Liver (tissue), 8 donors: ENCODE measurements at regions not wholly inside any gene's neighbourhood (a gene's known extent, or its start where the extent isn't known, plus 50 kb on each side); places are given as distances from the start of the nearest gene placed in this dataset.

Experiments used
- DNase-seq: peaks from one replicate; pipeline ENCODE4 v3.0.0-alpha.2; 2017; ENCODE audit warnings: low spot score
- H3K27ac ChIP-seq, 2 donors: one replicate each; pipeline ENCODE4 v1.7.0; 2013; ENCODE audit warnings: inconsistent platforms in 2 of 2, low read length in 2 of 2, control low read depth in 1 of 2, low read depth in 1 of 2, mild to moderate bottlenecking in 1 of 2
- H3K27me3 ChIP-seq, 4 donors: one replicate each; pipeline versions ENCODE4 v1.6.1 to v1.7.0; 2013; ENCODE audit warnings: low read length in 3 of 4, inconsistent platforms in 1 of 4, mild to moderate bottlenecking in 1 of 4, moderate library complexity in 1 of 4; ENCODE audit not compliant: control insufficient read depth in 4 of 4, insufficient read depth in 4 of 4
- H3K36me3 ChIP-seq, 4 donors: one replicate each; pipeline versions ENCODE4 v1.6.1 to v1.7.0; 2013; ENCODE audit warnings: low read length in 3 of 4, mild to moderate bottlenecking in 3 of 4, low read depth in 1 of 4, moderate library complexity in 1 of 4; ENCODE audit not compliant: control insufficient read depth in 4 of 4, insufficient read depth in 3 of 4
- H3K4me1 ChIP-seq, 4 donors: one replicate each; pipeline versions ENCODE4 v1.6.1 to v1.7.0; 2013; ENCODE audit warnings: low read length in 3 of 4, mild to moderate bottlenecking in 3 of 4, moderate library complexity in 1 of 4; ENCODE audit not compliant: control insufficient read depth in 4 of 4, insufficient read depth in 4 of 4
- H3K4me3 ChIP-seq, 3 donors: one replicate each; pipeline versions ENCODE4 v1.6.1 to v1.7.0; 2013; ENCODE audit warnings: low read length in 3 of 3, control low read depth in 1 of 3, low read depth in 1 of 3, mild to moderate bottlenecking in 1 of 3
- H3K9ac ChIP-seq, 2 donors: one replicate each; pipeline ENCODE4 v1.7.0; 2013; ENCODE audit warnings: low read length in 2 of 2, mild to moderate bottlenecking in 2 of 2, moderate library complexity in 2 of 2, control low read depth in 1 of 2, low read depth in 1 of 2
- H3K9me3 ChIP-seq, 4 donors: one replicate each; pipeline versions ENCODE4 v1.6.1 to v1.7.0; 2013; ENCODE audit warnings: low read length in 3 of 4; ENCODE audit not compliant: control insufficient read depth in 4 of 4
- ATF3 ChIP-seq: IDR thresholded peaks from 2 replicates; pipeline ENCODE4 v1.6.1; 2016; ENCODE audit warnings: antibody characterized with exemption
- EGR1 ChIP-seq, 2 donors: IDR thresholded peaks; 2 replicates each; pipeline ENCODE4 v1.6.1; 2016 to 2018; ENCODE audit warnings: antibody characterized with exemption in 2 of 2, low read depth in 2 of 2
- FOXA1 ChIP-seq: IDR thresholded peaks from 2 replicates; pipeline ENCODE4 v1.6.1; 2016; ENCODE audit warnings: antibody characterized with exemption
- FOXA2 ChIP-seq: IDR thresholded peaks from 2 replicates; pipeline ENCODE4 v1.6.1; 2016; ENCODE audit warnings: antibody characterized with exemption
- GABPA ChIP-seq, 2 donors: IDR thresholded peaks in 1 of 2; conservative IDR thresholded peaks in 1 of 2; 2 replicates each; pipeline ENCODE4 v1.6.1; 2016; ENCODE audit warnings: antibody characterized with exemption in 2 of 2, mild to moderate bottlenecking in 1 of 2, moderate library complexity in 1 of 2
- HNF4A ChIP-seq, 2 donors: conservative IDR thresholded peaks; 2 replicates each; pipeline ENCODE4 v1.6.1; 2016; ENCODE audit warnings: antibody characterized with exemption in 2 of 2, mild to moderate bottlenecking in 2 of 2
- HNF4G ChIP-seq: IDR thresholded peaks from 2 replicates; pipeline ENCODE4 v1.6.1; 2016; ENCODE audit warnings: antibody characterized with exemption
- JUND ChIP-seq, 2 donors: IDR thresholded peaks; 2 replicates each; pipeline ENCODE4 v1.6.1; 2016; ENCODE audit warnings: antibody characterized with exemption in 2 of 2
- NR2F2 ChIP-seq: IDR thresholded peaks from 2 replicates; pipeline ENCODE4 v1.6.1; 2016; ENCODE audit warnings: antibody characterized with exemption
- RAD21 ChIP-seq, 2 donors: IDR thresholded peaks; 2 replicates each; pipeline ENCODE4 v1.6.1; 2016; ENCODE audit warnings: antibody characterized with exemption in 2 of 2, mild to moderate bottlenecking in 2 of 2
- REST ChIP-seq: IDR thresholded peaks from 2 replicates; pipeline ENCODE4 v1.6.1; 2016; ENCODE audit warnings: antibody characterized with exemption, mild to moderate bottlenecking
- SP1 ChIP-seq: IDR thresholded peaks from 2 replicates; pipeline ENCODE4 v1.6.1; 2018; ENCODE audit warnings: antibody characterized with exemption, mild to moderate bottlenecking
- TAF1 ChIP-seq: conservative IDR thresholded peaks from 2 replicates; pipeline ENCODE4 v1.6.1; 2016; ENCODE audit warnings: antibody characterized with exemption, mild to moderate bottlenecking
- YY1 ChIP-seq: IDR thresholded peaks from 2 replicates; pipeline ENCODE4 v1.6.1; 2016; ENCODE audit warnings: antibody characterized with exemption, mild to moderate bottlenecking
- WGBS: extraction: QIAGEN DNeasy Blood & Tissue Kit; methylation state at CpG from one replicate; pipeline ENCODE4 v1.1.7; 2013; 5-methylcytosine and 5-hydroxymethylcytosine counted together
- TF ChIP-seq, protein P1 (sequence below): IDR thresholded peaks from 2 replicates; pipeline ENCODE4 v1.6.1; 2016; ENCODE audit warnings: antibody characterized with exemption
- TF ChIP-seq, protein P2 (sequence below): fragments of 150-350 bp; IDR thresholded peaks from 2 replicates; pipeline ENCODE4 v1.5.1; 2017; ENCODE audit warnings: improper control_type of control experiment, low read depth, low read length; ENCODE audit not compliant: missing input control
- donor health status: healthy.
- donor health status: healthy.
- donor health status: healthy.
- donor health status: healthy.
- donor health status: healthy.

DNA sequence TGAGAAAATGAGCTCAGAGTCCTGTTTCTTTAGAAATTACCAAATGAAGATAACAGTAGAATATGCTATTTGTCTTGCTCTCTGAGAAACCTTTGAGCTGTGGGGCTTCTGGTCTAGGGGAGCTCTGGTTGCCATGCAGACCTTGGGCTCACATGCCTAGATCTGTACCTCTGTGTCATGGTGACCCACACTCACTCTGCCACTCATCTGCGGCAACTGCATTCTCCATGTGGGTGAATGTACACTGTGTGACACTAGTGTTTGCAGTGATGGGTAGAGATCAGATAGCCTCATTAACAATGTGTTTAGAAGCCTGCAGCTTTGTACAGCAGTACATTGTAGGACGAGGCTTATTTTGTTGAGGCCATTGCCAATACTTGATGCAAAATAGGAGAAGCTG lies 521.2 kb downstream of the CHSY3 start:
- no peak for DNase-seq
- no peaks in the 10 kb centered on the region for H3K9me3 ChIP-seq
- H3K36me3 ChIP-seq, result no peaks in the 10 kb centered on the region
- peaks cover 0 to 2% (median 0%) of the 10 kb centered on the region in 4 donors for H3K27me3 ChIP-seq
- 68% methylated on average over 2 of the region's 2 CpGs for WGBS
- no peak overlapping the region for H3K4me3 ChIP-seq
- no peaks in the 10 kb centered on the region for H3K4me1 ChIP-seq
- H3K9ac ChIP-seq, result no peak overlapping the region
- no peak overlapping the region for H3K27ac ChIP-seq
- TF ChIP-seq, protein P1, sequence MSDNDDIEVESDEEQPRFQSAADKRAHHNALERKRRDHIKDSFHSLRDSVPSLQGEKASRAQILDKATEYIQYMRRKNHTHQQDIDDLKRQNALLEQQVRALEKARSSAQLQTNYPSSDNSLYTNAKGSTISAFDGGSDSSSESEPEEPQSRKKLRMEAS, result no peak
- TF ChIP-seq SP1, result no peak

DNA sequence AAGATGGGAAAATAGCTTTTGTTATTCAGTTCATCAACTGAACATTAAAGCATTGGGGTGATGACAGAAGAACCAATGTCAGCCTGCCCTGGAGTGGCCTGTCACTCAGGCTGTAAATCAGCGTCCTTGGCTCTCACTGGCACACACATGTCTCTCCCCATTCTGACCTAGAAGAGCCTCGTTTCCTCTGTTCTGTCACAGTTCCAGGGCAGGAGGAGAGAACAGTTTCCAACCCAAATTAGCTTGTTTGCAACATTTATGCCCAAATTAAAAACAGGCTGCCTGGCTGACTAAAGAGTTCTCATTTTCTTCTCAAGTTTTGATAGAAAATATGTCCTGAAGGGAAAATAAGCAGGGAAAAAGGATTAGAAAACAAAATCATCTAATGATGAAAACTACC lies 520.1 kb downstream of the CHSY3 start:
- no peak for TF ChIP-seq EGR1 (IDR thresholded peaks at IDR 0.05; ENCODE audit: low read depth in 2 of 2)
- TF ChIP-seq GABPA (IDR thresholded peaks at IDR 0.05 in 1 of 2, conservative IDR thresholded peaks at IDR 0.05 in 1 of 2), result no peak
- TF ChIP-seq NR2F2, result no peak
- TF ChIP-seq, protein P1, result no peak
- H3K27ac ChIP-seq, result no peak overlapping the region
- 33% methylated on average over 2 of the region's 2 CpGs for WGBS
- DNase-seq, result no peak
- no peaks in the 10 kb centered on the region for H3K9me3 ChIP-seq
- peaks cover 0 to 2% (median 0%) of the 10 kb centered on the region in 4 donors for H3K27me3 ChIP-seq
- H3K9ac ChIP-seq, result no peak overlapping the region
- no peaks in the 10 kb centered on the region for H3K4me1 ChIP-seq
- no peaks in the 10 kb centered on the region for H3K36me3 ChIP-seq
- no peak overlapping the region for H3K4me3 ChIP-seq

GRCh38 chr5:130402906-130403305 lies 498.6 kb downstream of the CHSY3 start:
- Histone ChIP-seq H3K9me3 (no peaks in the 10 kb centered on the region), H3K9ac (no peak overlapping the region), H3K27me3 (peaks cover 0 to 5% (median 0%) of the 10 kb centered on the region in 4 donors), H3K4me1 (no peaks in the 10 kb centered on the region), H3K36me3 (no peaks in the 10 kb centered on the region), H3K4me3 (no peak overlapping the region), H3K27ac (no peak overlapping the region)
- 34% methylated on average over 7 of the region's 7 CpGs for WGBS
- TF ChIP-seq JUND (IDR thresholded peaks at IDR 0.05) (no peak), TAF1 (no peak), GABPA (IDR thresholded peaks at IDR 0.05 in 1 of 2, conservative IDR thresholded peaks at IDR 0.05 in 1 of 2) (no peak), ATF3 (no peak)
- TF ChIP-seq, protein P2, sequence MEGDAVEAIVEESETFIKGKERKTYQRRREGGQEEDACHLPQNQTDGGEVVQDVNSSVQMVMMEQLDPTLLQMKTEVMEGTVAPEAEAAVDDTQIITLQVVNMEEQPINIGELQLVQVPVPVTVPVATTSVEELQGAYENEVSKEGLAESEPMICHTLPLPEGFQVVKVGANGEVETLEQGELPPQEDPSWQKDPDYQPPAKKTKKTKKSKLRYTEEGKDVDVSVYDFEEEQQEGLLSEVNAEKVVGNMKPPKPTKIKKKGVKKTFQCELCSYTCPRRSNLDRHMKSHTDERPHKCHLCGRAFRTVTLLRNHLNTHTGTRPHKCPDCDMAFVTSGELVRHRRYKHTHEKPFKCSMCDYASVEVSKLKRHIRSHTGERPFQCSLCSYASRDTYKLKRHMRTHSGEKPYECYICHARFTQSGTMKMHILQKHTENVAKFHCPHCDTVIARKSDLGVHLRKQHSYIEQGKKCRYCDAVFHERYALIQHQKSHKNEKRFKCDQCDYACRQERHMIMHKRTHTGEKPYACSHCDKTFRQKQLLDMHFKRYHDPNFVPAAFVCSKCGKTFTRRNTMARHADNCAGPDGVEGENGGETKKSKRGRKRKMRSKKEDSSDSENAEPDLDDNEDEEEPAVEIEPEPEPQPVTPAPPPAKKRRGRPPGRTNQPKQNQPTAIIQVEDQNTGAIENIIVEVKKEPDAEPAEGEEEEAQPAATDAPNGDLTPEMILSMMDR, result no peak
- DNase-seq, result no peak

GRCh38 chr5:130400091-130400490 lies 495.8 kb downstream of the CHSY3 start:
- H3K27ac ChIP-seq, result no peak overlapping the region
- no peak overlapping the region for H3K9ac ChIP-seq
- DNase-seq, result no peak
- H3K36me3 ChIP-seq, result no peaks in the 10 kb centered on the region
- H3K4me1 ChIP-seq, result no peaks in the 10 kb centered on the region
- H3K4me3 ChIP-seq, result no peak overlapping the region
- H3K9me3 ChIP-seq, result no peaks in the 10 kb centered on the region
- H3K27me3 ChIP-seq, result peaks cover 0 to 5% (median 0%) of the 10 kb centered on the region in 4 donors
- no peak for TF ChIP-seq RAD21 (IDR thresholded peaks at IDR 0.05)
- no peak for TF ChIP-seq TAF1
- no peak for TF ChIP-seq HNF4A (conservative IDR thresholded peaks at IDR 0.05)
- TF ChIP-seq, protein P2, result no peak
- TF ChIP-seq FOXA2, result no peak
- TF ChIP-seq GABPA (IDR thresholded peaks at IDR 0.05 in 1 of 2, conservative IDR thresholded peaks at IDR 0.05 in 1 of 2), result no peak
- TF ChIP-seq HNF4G, result no peak
- TF ChIP-seq REST, result no peak
- no peak for TF ChIP-seq FOXA1
- no peak for TF ChIP-seq EGR1 (IDR thresholded peaks at IDR 0.05; ENCODE audit: low read depth in 2 of 2)
- no peak for TF ChIP-seq YY1
- no peak for TF ChIP-seq JUND (IDR thresholded peaks at IDR 0.05)
